ENCODE measurements at regions not wholly inside any gene's neighbourhood (a gene's known extent, or its start where the extent isn't known, plus 50 kb on each side); places are given as distances from the start of the nearest gene placed in this dataset.

- no peak for TF ChIP-seq CTCF (conservative IDR thresholded peaks at IDR 0.05)
- H3K27ac ChIP-seq = no peak overlapping the region
These were observed 83.5 kb upstream of the CDH4 start for GRCh38 chr20:61168605-61169004.

DNA sequence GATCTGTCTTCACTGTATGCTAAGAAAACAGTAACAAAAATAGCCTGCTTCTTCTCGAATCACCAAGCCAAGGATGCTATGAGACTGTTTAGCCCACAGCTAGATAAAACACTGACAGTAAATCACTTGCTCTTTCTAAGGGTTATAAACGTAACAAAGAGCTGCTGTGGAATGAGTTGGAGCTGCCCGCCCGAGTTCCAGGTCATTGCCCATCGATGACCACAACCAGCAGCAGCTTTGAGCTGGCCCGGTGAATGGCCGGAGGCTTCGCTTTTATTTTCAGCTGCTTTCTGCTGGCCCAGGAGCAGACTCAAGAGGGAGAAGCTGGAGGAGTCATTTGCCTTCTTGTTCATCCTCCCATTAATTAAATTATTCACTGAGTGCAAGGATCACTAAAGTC is 82.2 kb upstream of the CDH4 start:
- no peak overlapping the region for H3K27ac ChIP-seq
- TF ChIP-seq CTCF (conservative IDR thresholded peaks at IDR 0.05) = no peak

- TF ChIP-seq CTCF (conservative IDR thresholded peaks at IDR 0.05) = no peak
- no peak overlapping the region for H3K27ac ChIP-seq
These were observed 81.4 kb upstream of the CDH4 start for GRCh38 chr20:61170496-61171320.

DNA sequence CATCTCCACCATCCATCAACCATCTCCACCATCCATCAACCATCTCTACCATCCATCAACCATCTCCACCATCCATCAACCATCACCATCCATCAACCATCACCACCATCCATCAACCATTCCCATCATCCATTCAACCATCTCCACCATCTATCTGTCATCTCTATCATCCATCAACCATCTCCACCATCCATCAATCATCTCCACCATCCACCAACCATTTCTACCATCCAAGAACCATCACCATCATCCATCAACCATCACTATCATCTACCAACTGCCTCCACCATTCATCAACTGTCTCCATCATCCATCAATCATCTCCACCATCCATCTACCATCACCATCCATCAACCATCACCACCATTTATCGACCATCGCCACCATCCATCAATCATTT is 78.8 kb upstream of the CDH4 start:
- H3K27ac ChIP-seq = no peak overlapping the region
- no peak for TF ChIP-seq CTCF (conservative IDR thresholded peaks at IDR 0.05)

DNA sequence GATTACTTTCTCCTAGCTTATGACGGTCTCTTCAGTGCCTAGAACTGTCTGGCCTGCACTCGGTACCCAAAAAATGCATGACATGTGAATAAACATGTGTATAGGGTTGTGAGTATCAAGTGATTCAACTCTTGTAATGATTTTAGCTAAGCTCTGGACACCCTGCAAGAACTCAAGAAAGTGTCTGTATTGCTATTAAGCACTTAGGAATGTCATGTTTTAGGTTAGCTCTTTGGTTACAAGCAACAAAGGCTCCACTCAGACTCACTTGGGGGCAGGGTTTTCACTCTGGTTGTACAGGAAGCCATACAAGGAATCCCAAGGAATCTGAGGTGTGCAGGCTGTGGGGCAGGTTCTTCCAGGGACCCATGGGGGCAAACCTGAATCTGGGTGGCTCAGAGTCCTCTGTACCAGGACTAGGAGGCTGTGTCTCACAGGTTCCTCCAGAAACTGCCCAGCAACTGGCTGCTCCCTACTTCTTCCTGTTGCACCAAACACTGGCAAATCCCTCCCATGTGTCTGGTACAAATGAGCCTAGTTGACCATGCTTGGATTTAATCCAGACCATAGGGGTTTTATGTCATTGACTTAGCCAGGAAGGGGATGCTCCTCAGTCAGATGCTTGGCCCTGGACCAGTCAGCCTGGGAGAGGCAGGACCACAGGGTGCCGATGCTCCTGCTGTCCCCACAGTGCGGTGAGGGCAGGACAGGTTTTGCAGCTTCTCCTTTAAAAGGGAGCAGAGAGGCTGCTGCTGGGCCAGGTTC is 77.9 kb upstream of the CDH4 start:
- no peak for TF ChIP-seq CTCF (conservative IDR thresholded peaks at IDR 0.05)
- H3K27ac ChIP-seq = no peak overlapping the region

GRCh38 chr20:61176874-61177273 is 75.2 kb upstream of the CDH4 start:
- no peak for TF ChIP-seq CTCF (conservative IDR thresholded peaks at IDR 0.05)
- H3K27ac ChIP-seq = peak overlapping the region; percentile 90

DNA sequence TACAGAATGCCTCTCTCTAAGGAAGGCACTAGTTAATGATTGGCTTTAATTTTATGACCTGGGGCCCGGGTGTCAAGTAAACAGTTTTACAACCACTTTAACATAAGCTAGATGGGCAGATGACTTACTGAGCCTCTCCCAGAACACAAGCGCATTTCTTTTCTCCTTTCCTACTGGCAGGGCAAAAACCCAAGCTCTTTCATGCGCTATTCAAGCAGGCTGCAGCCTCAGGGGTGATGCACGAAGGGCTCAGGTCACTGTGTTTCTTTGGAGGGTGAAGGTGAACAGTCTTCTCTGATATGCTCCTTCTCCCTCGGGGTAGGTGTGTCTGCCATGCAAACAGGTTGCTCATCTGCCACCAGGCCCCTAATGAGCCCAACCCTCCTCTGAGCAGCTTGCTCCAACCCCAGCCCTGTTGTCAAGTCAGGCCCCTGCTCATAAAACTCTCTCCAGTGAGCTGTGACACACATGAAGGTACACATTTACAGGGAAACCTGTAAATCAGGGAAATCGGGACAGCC is 73.5 kb upstream of the CDH4 start:
- H3K27ac ChIP-seq = peak overlapping the region; percentile 90
- no peak for TF ChIP-seq CTCF (conservative IDR thresholded peaks at IDR 0.05)
